NCI-H146 treated with DMSO at 0.1 percent for 48 hours (cell line): ENCODE measurements at regions not wholly inside any gene's neighbourhood (a gene's known extent, or its start where the extent isn't known, plus 50 kb on each side); places are given as distances from the start of the nearest gene placed in this dataset.

Experiments used
- DNase-seq: peaks from one replicate; lab custom pipeline; 2025; ENCODE audit not compliant: unreplicated experiment; lab: John Stamatoyannopoulos, UW

GRCh38 chr10:78357141-78358063 lies 323.7 kb downstream of the RPS24 start:
- peak; percentile 54 for DNase-seq

GRCh38 chr10:78358351-78358750 lies 324.7 kb downstream of the RPS24 start:
- no peak for DNase-seq

- DNase-seq = no peak
Measured at GRCh38 chr10:78358982-78359381, 325.3 kb downstream of the RPS24 start.

DNA sequence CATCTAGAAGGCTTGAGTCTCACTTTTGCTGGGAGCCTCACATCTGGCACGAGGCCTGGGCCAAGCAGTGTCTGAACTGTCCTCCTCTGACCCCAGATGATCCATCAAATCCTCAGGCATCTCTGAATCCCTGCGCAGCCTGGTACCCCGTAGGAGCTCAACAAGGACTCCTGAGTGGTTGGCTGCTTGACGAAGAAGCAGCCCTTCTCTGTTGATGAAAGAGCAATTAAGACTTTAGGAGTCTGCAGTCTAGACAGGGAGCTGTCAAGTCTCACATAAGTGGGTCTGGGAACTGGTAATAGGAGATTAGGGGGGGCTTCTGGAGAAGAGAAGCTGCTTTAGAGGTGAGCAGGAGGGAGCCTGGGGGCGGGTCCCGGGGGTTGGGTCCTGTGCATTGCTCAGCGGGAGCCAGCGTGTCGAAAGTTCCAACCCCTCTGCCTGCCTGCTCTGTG lies 326.0 kb downstream of the RPS24 start:
- DNase-seq = no peak

DNA sequence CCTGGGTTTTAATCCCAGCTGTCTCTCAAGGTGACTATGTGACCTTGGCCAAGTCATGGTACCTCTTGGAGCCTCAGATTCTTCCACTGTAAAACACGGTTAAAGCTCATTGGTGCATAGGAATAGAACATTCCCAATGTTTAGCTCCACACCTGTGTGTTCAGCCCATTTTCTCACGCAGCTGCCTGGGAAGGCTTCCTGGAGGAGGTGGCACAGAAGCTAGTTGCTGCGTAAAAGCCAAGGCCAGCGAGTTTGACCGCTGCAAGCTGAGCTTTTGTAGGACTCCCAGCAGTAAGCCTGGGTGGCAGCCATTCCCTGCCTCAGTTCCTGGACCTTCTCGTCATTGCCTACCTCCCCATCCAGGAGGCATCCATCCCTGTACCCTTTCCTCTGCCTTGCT lies 326.6 kb downstream of the RPS24 start:
- DNase-seq = no peak

GRCh38 chr10:78361031-78361430 lies 327.4 kb downstream of the RPS24 start:
- DNase-seq = no peak

- no peak for DNase-seq
Measured at GRCh38 chr10:78362406-78363022, 328.9 kb downstream of the RPS24 start.

DNA sequence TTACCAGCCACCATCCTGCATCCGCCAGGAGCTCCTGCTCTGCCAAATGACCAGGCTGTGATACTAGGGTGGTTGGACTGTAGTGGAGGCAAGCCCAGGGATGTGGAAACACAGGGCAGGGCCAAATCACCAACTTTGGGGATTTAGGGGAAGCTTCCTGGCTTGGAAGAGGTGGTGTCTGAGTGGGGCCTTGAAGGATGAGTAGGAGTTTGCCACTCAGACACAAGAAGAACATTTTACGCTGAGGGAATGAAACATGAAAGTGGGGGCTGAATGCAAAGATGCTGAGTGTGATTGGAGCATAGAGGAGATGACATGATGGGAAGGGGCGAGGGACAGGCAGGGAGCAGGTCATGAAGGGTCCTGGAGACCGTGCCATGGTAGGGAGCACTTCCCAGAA lies 329.5 kb downstream of the RPS24 start:
- DNase-seq = no peak

DNA sequence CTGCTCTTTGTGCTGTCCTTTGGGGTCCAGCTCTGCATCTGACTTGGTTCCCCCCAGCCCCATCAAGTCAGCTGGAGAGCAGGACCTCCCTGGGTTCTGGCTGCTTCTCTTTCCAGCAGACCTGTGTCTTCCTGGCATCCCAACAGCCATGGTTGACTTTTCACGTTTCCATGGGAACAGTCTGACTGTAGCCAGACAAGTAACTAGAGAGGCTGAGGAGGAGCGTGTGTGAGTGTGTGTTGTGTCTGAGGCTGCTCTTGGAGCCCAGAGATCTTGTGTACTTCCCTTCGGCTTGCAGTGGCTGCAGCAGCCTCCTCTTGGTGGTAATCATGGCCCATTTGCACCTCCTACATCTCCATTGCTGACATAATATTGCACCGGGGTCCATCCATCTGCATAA lies 332.0 kb downstream of the RPS24 start:
- no peak for DNase-seq

GRCh38 chr10:78366663-78367411 lies 333.2 kb downstream of the RPS24 start:
- DNase-seq = no peak

DNA sequence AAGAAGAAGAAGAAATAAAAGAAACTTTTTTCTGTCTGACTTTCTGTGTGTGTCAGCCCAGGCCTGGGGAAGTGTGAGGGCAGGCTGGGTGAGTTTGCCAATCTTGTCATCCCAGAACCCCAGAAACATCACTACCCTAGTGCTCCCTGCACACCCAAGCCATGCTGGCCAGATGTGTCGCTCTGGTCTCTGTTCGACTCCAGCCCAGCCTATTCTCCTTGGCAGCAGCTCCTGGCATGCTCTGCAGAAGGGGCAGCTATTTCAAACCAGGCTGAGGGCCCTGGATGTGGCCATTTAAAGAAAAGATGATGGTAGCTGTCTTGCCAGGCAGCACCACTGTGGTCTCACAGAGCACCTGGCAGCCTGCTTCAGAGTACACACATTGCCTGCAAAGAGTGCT lies 334.1 kb downstream of the RPS24 start:
- DNase-seq = no peak

DNA sequence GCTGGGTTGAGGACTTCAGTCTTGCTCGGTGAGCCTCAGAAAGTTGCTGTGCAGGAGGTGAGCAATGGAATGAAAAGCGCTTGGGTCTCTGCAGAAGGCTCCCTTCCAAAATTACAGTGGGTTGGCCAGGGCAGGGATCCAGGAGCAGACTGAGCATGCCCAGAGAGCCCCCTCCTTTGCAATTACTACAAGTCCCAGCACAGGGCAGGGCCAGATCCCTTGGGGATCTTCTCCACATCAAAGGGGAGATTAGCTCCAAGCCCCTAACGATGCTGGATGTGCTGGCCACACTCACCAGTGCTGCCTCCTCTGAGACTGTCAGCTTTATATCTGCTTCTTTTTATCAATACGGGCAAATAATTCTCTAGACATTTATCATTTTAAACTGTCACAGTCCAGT lies 337.5 kb downstream of the RPS24 start:
- no peak for DNase-seq

GRCh38 chr10:78372806-78373205 lies 339.1 kb downstream of the RPS24 start:
- DNase-seq = no peak

DNA sequence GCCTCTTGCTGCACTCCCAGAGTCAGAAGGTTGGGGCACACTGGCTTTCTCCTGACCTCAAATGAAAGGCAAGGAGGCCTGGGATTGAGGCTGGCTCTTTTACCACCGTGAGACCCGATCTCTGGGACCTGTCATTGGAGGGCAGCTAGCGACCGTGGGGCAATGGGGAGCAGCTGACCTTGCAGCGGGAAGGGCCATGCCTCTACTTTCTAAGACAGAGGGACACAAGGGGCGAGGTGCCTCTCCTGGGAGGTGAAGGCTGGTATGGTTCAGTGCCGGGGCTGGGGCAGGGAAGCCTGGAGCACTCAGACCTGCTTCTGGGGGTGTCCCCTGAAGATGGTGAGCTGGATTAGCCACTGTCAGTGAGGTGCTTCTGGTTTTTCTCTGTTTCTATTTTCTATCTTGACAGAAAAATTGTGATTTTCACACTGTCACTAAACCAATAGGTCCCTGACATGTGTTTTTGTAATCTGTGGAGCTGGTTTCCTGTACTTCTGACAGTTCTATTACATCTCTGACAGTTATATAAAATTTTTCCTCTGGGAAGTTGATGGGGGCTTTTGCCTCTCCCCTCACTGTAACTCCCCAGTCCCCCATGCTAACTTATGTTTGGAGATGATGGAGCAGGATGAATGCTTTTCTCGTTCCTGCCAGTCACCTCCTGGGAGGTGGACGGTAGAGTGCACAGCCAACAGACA lies 340.8 kb downstream of the RPS24 start:
- DNase-seq = no peak

- no peak for DNase-seq
Measured at GRCh38 chr10:78375854-78376785, 342.5 kb downstream of the RPS24 start.

- DNase-seq = peak; percentile 93
Measured at GRCh38 chr10:78377356-78377755, 343.7 kb downstream of the RPS24 start.

GRCh38 chr10:78378192-78378591 lies 344.5 kb downstream of the RPS24 start:
- DNase-seq = no peak

DNA sequence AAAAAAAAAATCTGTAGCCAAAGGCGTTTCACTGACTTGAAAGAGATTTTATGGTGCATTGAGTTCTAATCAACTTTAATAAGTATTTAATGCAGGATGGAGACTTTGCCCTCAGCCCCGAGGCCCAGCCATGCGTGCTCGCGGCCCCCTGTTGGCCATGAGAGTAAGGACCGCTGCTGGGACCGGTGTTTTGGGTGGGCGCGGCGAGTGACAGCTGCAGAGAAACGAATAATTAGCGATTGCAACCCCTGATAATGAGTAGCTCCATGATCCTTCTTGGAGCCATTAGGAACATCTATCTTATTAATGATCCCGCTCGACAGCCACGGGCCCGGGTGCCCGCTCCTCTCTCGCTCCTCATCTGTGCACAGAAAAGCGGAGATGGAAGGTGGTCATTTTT lies 347.4 kb downstream of the RPS24 start:
- DNase-seq = no peak

GRCh38 chr10:78382047-78382446 lies 348.4 kb downstream of the RPS24 start:
- DNase-seq = no peak

DNA sequence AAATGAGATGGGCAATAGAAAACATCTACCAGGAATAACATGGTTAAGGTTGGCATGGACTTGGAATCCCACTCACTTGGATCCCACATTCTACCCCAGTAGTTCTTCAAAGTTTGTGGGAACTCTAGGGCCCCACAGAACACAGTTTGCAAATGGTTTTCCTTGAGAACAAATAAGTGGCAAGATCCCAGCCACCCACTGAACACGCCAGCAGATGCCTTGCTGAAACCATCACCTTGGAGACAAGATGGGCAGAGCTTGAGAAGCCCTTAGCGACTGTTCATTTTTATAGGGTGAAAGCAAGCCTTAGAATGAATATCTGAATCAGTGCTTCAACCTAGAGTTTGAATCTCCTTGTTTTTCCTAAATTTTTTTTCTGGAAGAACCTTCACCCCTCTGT lies 349.1 kb downstream of the RPS24 start:
- no peak for DNase-seq
